Common myeloid progenitor, CD34-positive (primary cell): ENCODE measurements at regions not wholly inside any gene's neighbourhood (a gene's known extent, or its start where the extent isn't known, plus 50 kb on each side); places are given as distances from the start of the nearest gene placed in this dataset.

Experiments
- CTCF ChIA-PET: fragments of 350-600 bp; sonication (Branson Sonifier 250); formaldehyde crosslinking; loops from one replicate; lab custom pipeline; 2021; ENCODE audit warnings: antibody characterized with exemption; lab: Charles Lee
- POLR2A ChIA-PET: fragments of 350-600 bp; sonication (Branson Sonifier 250); formaldehyde crosslinking; loops from one replicate; lab custom pipeline; 2021; ENCODE audit warnings: antibody characterized with exemption; lab: Charles Lee
- DNase-seq, 3 donors: peaks; one replicate each; pipeline versions ENCODE4 v3.0.0 to v3.0.0-alpha.2; 2013
- H3K27ac ChIP-seq, 2 experiments: 1 replicate in 1 of 2; 2 replicates in 1 of 2; pipeline ENCODE4 v1.7.0; 2013; ENCODE audit warnings: inconsistent platforms in 2 of 2, low read length in 2 of 2, mild to moderate bottlenecking in 2 of 2, low read depth in 1 of 2, moderate library complexity in 1 of 2; ENCODE audit not compliant: severe bottlenecking in 2 of 2, insufficient read depth in 1 of 2, poor library complexity in 1 of 2
- H3K27me3 ChIP-seq, 5 experiments: replicated peaks in 2 of 5; 1 replicate in 3 of 5; 2 replicates in 2 of 5; pipeline versions ENCODE4 v1.6.1 to v1.7.0; 2013; ENCODE audit warnings: low read length in 4 of 5, mild to moderate bottlenecking in 2 of 5, moderate library complexity in 2 of 5, inconsistent platforms in 1 of 5; ENCODE audit not compliant: insufficient read depth in 5 of 5, control insufficient read depth in 4 of 5
- H3K36me3 ChIP-seq, 4 experiments: 1 replicate in 2 of 4; 2 replicates in 2 of 4; pipeline versions ENCODE4 v1.6.1 to v1.7.0; 2013; ENCODE audit warnings: low read length in 3 of 4, control low read depth in 1 of 4, mild to moderate bottlenecking in 1 of 4; ENCODE audit not compliant: control insufficient read depth in 4 of 4, insufficient read depth in 4 of 4
- H3K4me1 ChIP-seq, 4 experiments: 1 replicate in 3 of 4; 2 replicates in 1 of 4; pipeline versions ENCODE4 v1.6.1 to v1.7.1; 2013; ENCODE audit warnings: low read length in 3 of 4, mild to moderate bottlenecking in 3 of 4, control low read depth in 1 of 4, inconsistent platforms in 1 of 4, moderate library complexity in 1 of 4; ENCODE audit not compliant: control insufficient read depth in 4 of 4, insufficient read depth in 4 of 4; ENCODE audit errors: control extremely low read depth in 1 of 4
- H3K4me3 ChIP-seq, 7 experiments: 1 replicate in 4 of 7; 2 replicates in 3 of 7; pipeline versions ENCODE4 v1.5.1 to v1.7.0; 2013; ENCODE audit warnings: mild to moderate bottlenecking in 7 of 7, low read length in 6 of 7, moderate library complexity in 6 of 7, inconsistent platforms in 2 of 7, low read depth in 2 of 7, control low read depth in 1 of 7; ENCODE audit not compliant: insufficient read depth in 4 of 7, control insufficient read depth in 1 of 7; ENCODE audit errors: extremely low read depth in 1 of 7
- H3K9me3 ChIP-seq, 5 experiments: 1 replicate in 4 of 5; 2 replicates in 1 of 5; pipeline versions ENCODE4 v1.6.1 to v1.7.1; 2013; ENCODE audit warnings: low read length in 4 of 5, mild to moderate bottlenecking in 2 of 5, inconsistent platforms in 1 of 5, low read depth in 1 of 5, moderate library complexity in 1 of 5; ENCODE audit not compliant: control insufficient read depth in 4 of 5, insufficient read depth in 2 of 5; ENCODE audit errors: control extremely low read depth in 1 of 5
- WGBS: methylation state at CpG from one replicate; pipeline ENCODE4 v1.1.5; 2013; ENCODE audit not compliant: insufficient coverage; 5-methylcytosine and 5-hydroxymethylcytosine counted together

GRCh38 chr10:43940898-43941837, 292.5 kb upstream of the ZNF32 start:
- Histone ChIP-seq H3K4me1 (peaks cover 0 to 47% (median 24%) of the 10 kb centered on the region in 4 experiments), H3K9me3 (no peaks in the 10 kb centered on the region), H3K4me3 (no peak overlapping the region), H3K27me3 (peaks cover 0 to 2% (median 2%) of the 10 kb centered on the region in 5 experiments), H3K27ac (no peak overlapping the region), H3K36me3 (no peaks in the 10 kb centered on the region)
- CTCF ChIA-PET, result interaction anchor here (1.7 kb wide), 1 partner anchor 23 kb away, joined by 6 read pairs; no protein-coding TSS in a partner anchor
- WGBS, result 68% methylated on average over 4 of the region's 4 CpGs
- POLR2A ChIA-PET, result no interaction called here
- no peak for DNase-seq

GRCh38 chr10:43939939-43940820, 291.5 kb upstream of the ZNF32 start:
- CTCF ChIA-PET, result interaction anchor here (1.5 to 1.7 kb wide), 2 partner anchors 24 to 76 kb away, joined by 3 to 6 read pairs; no protein-coding TSS in a partner anchor
- no peak overlapping the region for H3K27ac ChIP-seq

GRCh38 chr10:43939389-43939938, 290.8 kb upstream of the ZNF32 start:
- peaks cover 0 to 33% (median 18%) of the 10 kb centered on the region in 4 experiments for H3K4me1 ChIP-seq
- no peak overlapping the region for H3K27ac ChIP-seq
- ChIA-PET POLR2A (interaction anchor here (0.6 kb wide), 1 partner anchor 166 kb away, joined by 4 read pairs; no protein-coding TSS in a partner anchor), CTCF (interaction anchor here (1.5 kb wide), 1 partner anchor 77 kb away, joined by 3 read pairs; no protein-coding TSS in a partner anchor)
- H3K27me3 ChIP-seq, result peaks cover 0 to 2% (median 2%) of the 10 kb centered on the region in 5 experiments
- no peaks in the 10 kb centered on the region for H3K36me3 ChIP-seq
- H3K4me3 ChIP-seq, result no peak overlapping the region
- H3K9me3 ChIP-seq, result peaks cover 0 to 7% (median 0%) of the 10 kb centered on the region in 5 experiments
- DNase-seq, result no peak
- 80% methylated on average over 6 of the region's 6 CpGs for whole genome bisulfite sequencing

More at GRCh38 chr10:43939939-43940820, 291.5 kb upstream of the ZNF32 start:
- Histone ChIP-seq H3K4me3 (no peak overlapping the region), H3K4me1 (peaks cover 0 to 40% (median 23%) of the 10 kb centered on the region in 4 experiments), H3K9me3 (peaks cover 0 to 3% (median 0%) of the 10 kb centered on the region in 5 experiments), H3K27me3 (peaks cover 0 to 2% (median 2%) of the 10 kb centered on the region in 5 experiments), H3K36me3 (no peaks in the 10 kb centered on the region)
- WGBS, result 50% methylated on average over 8 of the region's 10 CpGs
- peak in 2 of 3 donors; percentile 57 to 62 for DNase-seq
- POLR2A ChIA-PET, result no interaction called here

- ChIA-PET POLR2A (interaction anchor here (0.6 kb wide), 1 partner anchor 165 kb away, joined by 4 read pairs; no protein-coding TSS in a partner anchor), CTCF (interaction anchor here (1.5 kb wide), 1 partner anchor 77 kb away, joined by 3 read pairs; no protein-coding TSS in a partner anchor)
- peaks cover 0 to 12% (median 0%) of the 10 kb centered on the region in 5 experiments for H3K9me3 ChIP-seq
- no peaks in the 10 kb centered on the region for H3K36me3 ChIP-seq
- 85% methylated on average over 8 of the region's 8 CpGs for WGBS
- no peak overlapping the region for H3K4me3 ChIP-seq
- peaks cover 0 to 27% (median 13%) of the 10 kb centered on the region in 4 experiments for H3K4me1 ChIP-seq
- H3K27ac ChIP-seq, result no peak overlapping the region
- peaks cover 0 to 2% (median 2%) of the 10 kb centered on the region in 5 experiments for H3K27me3 ChIP-seq
- no peak for DNase-seq
Measured at GRCh38 chr10:43938810-43939209, 290.1 kb upstream of the ZNF32 start.

- Histone ChIP-seq H3K36me3 (no peaks in the 10 kb centered on the region), H3K4me3 (no peak overlapping the region), H3K27me3 (peaks cover 0 to 12% (median 4%) of the 10 kb centered on the region in 5 experiments), H3K27ac (no peak overlapping the region), H3K4me1 (no peaks in the 10 kb centered on the region), H3K9me3 (peaks cover 0 to 17% (median 0%) of the 10 kb centered on the region in 5 experiments)
- POLR2A ChIA-PET, result no interaction called here
- CTCF ChIA-PET, result no interaction called here
- DNase-seq, result no peak
- 100% methylated on average over 2 of the region's 4 CpGs for whole genome bisulfite sequencing
Measured at GRCh38 chr10:43931308-43931930, 282.7 kb upstream of the ZNF32 start.

- Histone ChIP-seq H3K27me3 (peaks cover 0 to 14% (median 4%) of the 10 kb centered on the region in 5 experiments), H3K4me1 (no peaks in the 10 kb centered on the region), H3K9me3 (peaks cover 0 to 17% (median 0%) of the 10 kb centered on the region in 5 experiments), H3K36me3 (no peaks in the 10 kb centered on the region), H3K27ac (no peak overlapping the region), H3K4me3 (no peak overlapping the region)
- DNase-seq, result no peak
- CTCF ChIA-PET, result no interaction called here
- 97% methylated on average over 3 of the region's 5 CpGs for WGBS
- POLR2A ChIA-PET, result no interaction called here
Measured at GRCh38 chr10:43930777-43931176, 282.1 kb upstream of the ZNF32 start.
